CD4-positive, alpha-beta T cell treated with Interferon alpha-2 for 1 hour (primary cell): ENCODE measurements at regions not wholly inside any gene's neighbourhood (a gene's known extent, or its start where the extent isn't known, plus 50 kb on each side); places are given as distances from the start of the nearest gene placed in this dataset.

Experiments
- DNase-seq, 2 donors: peaks; one replicate each; pipeline ENCODE4 v3.0.0-alpha.2; 2020 to 2022

GRCh38 chr12:24025153-24025798 lies 75.8 kb upstream of the SOX5 start:
- DNase-seq: no peak

GRCh38 chr12:24023081-24023480 lies 73.6 kb upstream of the SOX5 start:
- DNase-seq: no peak

- DNase-seq: no peak
These were observed 71.7 kb upstream of the SOX5 start for GRCh38 chr12:24021164-24021502.

GRCh38 chr12:24020397-24021163 lies 71.1 kb upstream of the SOX5 start:
- DNase-seq: no peak

GRCh38 chr12:24015833-24016160 lies 66.3 kb upstream of the SOX5 start:
- no peak for DNase-seq

- no peak for DNase-seq
These were observed 65.7 kb upstream of the SOX5 start for GRCh38 chr12:24014915-24015832.

GRCh38 chr12:24014240-24014639 lies 64.8 kb upstream of the SOX5 start:
- no peak for DNase-seq

- no peak for DNase-seq
These were observed 63.1 kb upstream of the SOX5 start for GRCh38 chr12:24012528-24012927.

GRCh38 chr12:24011927-24012507 lies 62.5 kb upstream of the SOX5 start:
- DNase-seq: no peak

- no peak for DNase-seq
These were observed 58.7 kb upstream of the SOX5 start for GRCh38 chr12:24008166-24008565.
